MCF 10A (cell line): ENCODE measurements at regions not wholly inside any gene's neighbourhood (a gene's known extent, or its start where the extent isn't known, plus 50 kb on each side); places are given as distances from the start of the nearest gene placed in this dataset.

Source experiments
- BruUV-seq: library from RNA; stranded (reverse); fragments of 400-500 nt; replicated peaks from 2 replicates; lab custom pipeline; 2021; lab: Mats Ljungman, UMichigan
- CTCF ChIA-PET: fragments of 300-600 bp; sonication (Branson Sonifier 250); formaldehyde crosslinking; extraction: SDS; loops from one replicate; lab custom pipeline; 2021; ENCODE audit warnings: antibody characterized with exemption, inconsistent platforms; lab: Yijun Ruan, JAX
- POLR2A ChIA-PET: fragments of 300-600, 350-650 bp; sonication (Branson Sonifier 250); formaldehyde crosslinking; extraction: SDS; loops from one replicate; lab custom pipeline; 2020; ENCODE audit warnings: antibody characterized with exemption, inconsistent platforms; lab: Yijun Ruan, JAX
- DNase-seq: peaks from one replicate; pipeline ENCODE4 v3.0.0-alpha.2; 2018; ENCODE audit not compliant: unreplicated experiment
- H3K27ac Mint-ChIP-seq: one replicate; pipeline ENCODE4 v1.8.0; 2022; ENCODE audit warnings: mild to moderate bottlenecking, low read depth, mixed read lengths; ENCODE audit not compliant: unreplicated experiment
- H3K27me3 Mint-ChIP-seq: one replicate; pipeline ENCODE4 v1.8.0; 2022; ENCODE audit warnings: mixed read lengths; ENCODE audit not compliant: insufficient read depth, unreplicated experiment
- H3K36me3 Mint-ChIP-seq: one replicate; pipeline ENCODE4 v1.8.0; 2022; ENCODE audit warnings: mild to moderate bottlenecking, moderate library complexity, mixed read lengths; ENCODE audit not compliant: insufficient read depth, unreplicated experiment
- H3K4me1 Mint-ChIP-seq: one replicate; pipeline ENCODE4 v1.8.0; 2022; ENCODE audit warnings: mixed read lengths; ENCODE audit not compliant: insufficient read depth, unreplicated experiment
- H3K4me3 Mint-ChIP-seq: one replicate; pipeline ENCODE4 v1.8.0; 2022; ENCODE audit warnings: mild to moderate bottlenecking, moderate library complexity, mixed read lengths; ENCODE audit not compliant: unreplicated experiment
- H3K9me3 Mint-ChIP-seq: one replicate; pipeline ENCODE4 v1.8.0; 2022; ENCODE audit warnings: mixed read lengths; ENCODE audit not compliant: unreplicated experiment
- CTCF ChIP-seq: fragments of 200-600 bp; IDR thresholded peaks from one replicate; pipeline ENCODE4 v1.8.0; 2022; ENCODE audit warnings: antibody characterized with exemption, mild to moderate bottlenecking; ENCODE audit not compliant: unreplicated experiment
- intact Hi-C: fragments of 100-400 bp; cut with micrococcal nuclease; formaldehyde crosslinking; loops from 2 replicates; pipeline ENCODE4 v1.14.1; 2022

GRCh38 chr20:40223810-40224209, 465.2 kb downstream of the MAFB start:
- intact Hi-C loops = no loop called here
- Mint-ChIP-seq H3K27ac (no peak overlapping the region), H3K27me3 (no peaks in the 10 kb centered on the region), H3K4me3 (no peak overlapping the region), H3K36me3 (no peaks in the 10 kb centered on the region), H3K9me3 (no peaks in the 10 kb centered on the region), H3K4me1 (no peaks in the 10 kb centered on the region)
- no TSS peak for BruUV-seq
- POLR2A ChIA-PET = no interaction called here
- CTCF ChIA-PET = interaction anchor here (0.6 kb wide), 2 partner anchors 520 to 1175 kb away, joined by 3 to 4 read pairs; no protein-coding TSS in a partner anchor
- no peak for TF ChIP-seq CTCF
- DNase-seq = no peak

GRCh38 chr20:40218971-40219370, 470.1 kb downstream of the MAFB start:
- Mint-ChIP-seq H3K27ac (no peak overlapping the region), H3K4me3 (no peak overlapping the region), H3K27me3 (no peaks in the 10 kb centered on the region), H3K36me3 (no peaks in the 10 kb centered on the region), H3K9me3 (no peaks in the 10 kb centered on the region), H3K4me1 (peaks cover 6% of the 10 kb centered on the region)
- intact Hi-C loops = no loop called here
- no peak for DNase-seq
- ChIA-PET POLR2A (no interaction called here), CTCF (interaction anchor here (0.7 kb wide), 1 partner anchor 10 kb away, joined by 5 read pairs; no protein-coding TSS in a partner anchor)
- no peak for TF ChIP-seq CTCF
- no TSS peak for BruUV-seq

- no peak for TF ChIP-seq CTCF
- no peak for DNase-seq
- BruUV-seq = no TSS peak
- CTCF ChIA-PET = interaction anchor here (0.5 to 0.7 kb wide), 2 partner anchors 11 to 58 kb away, joined by 4 to 5 read pairs; no protein-coding TSS in a partner anchor
- H3K4me3 Mint-ChIP-seq = no peak overlapping the region
- POLR2A ChIA-PET = interaction anchor here (1.0 kb wide), 1 partner anchor 46 kb away, joined by 3 read pairs; no protein-coding TSS in a partner anchor
- no peak overlapping the region for H3K27ac Mint-ChIP-seq
- no peaks in the 10 kb centered on the region for H3K27me3 Mint-ChIP-seq
- no peaks in the 10 kb centered on the region for H3K36me3 Mint-ChIP-seq
- H3K9me3 Mint-ChIP-seq = no peaks in the 10 kb centered on the region
- intact Hi-C loops = no loop called here
- H3K4me1 Mint-ChIP-seq = peaks cover 6% of the 10 kb centered on the region
Observed at GRCh38 chr20:40218316-40218969, 470.6 kb downstream of the MAFB start.

- no peak for DNase-seq
- BruUV-seq = no TSS peak
- no peaks in the 10 kb centered on the region for H3K4me1 Mint-ChIP-seq
- no peaks in the 10 kb centered on the region for H3K36me3 Mint-ChIP-seq
- peaks cover 13% of the 10 kb centered on the region for H3K27me3 Mint-ChIP-seq
- intact Hi-C loops = no loop called here
- ChIA-PET CTCF (interaction anchor here (0.6 to 0.7 kb wide), 2 partner anchors 188 to 384 kb away, joined by 3 read pairs; no protein-coding TSS in a partner anchor), POLR2A (interaction anchor here (0.6 to 1.2 kb wide), 3 partner anchors 10 to 507 kb away, joined by 3 to 4 read pairs (median 3); no protein-coding TSS in a partner anchor)
- peaks cover 9% of the 10 kb centered on the region for H3K9me3 Mint-ChIP-seq
- H3K27ac Mint-ChIP-seq = no peak overlapping the region
- TF ChIP-seq CTCF = no peak
- no peak overlapping the region for H3K4me3 Mint-ChIP-seq
Observed at GRCh38 chr20:40207655-40208054, 481.4 kb downstream of the MAFB start.
